ENCODE measurements at regions not wholly inside any gene's neighbourhood (a gene's known extent, or its start where the extent isn't known, plus 50 kb on each side); places are given as distances from the start of the nearest gene placed in this dataset.

GRCh38 chr11:33536178-33536577 lies 164.4 kb downstream of the C11orf91 start:
- no peak for TF ChIP-seq CTCF (IDR thresholded peaks at IDR 0.05; ENCODE audit: insufficient read depth, low read length)
- no peak overlapping the region for H3K4me3 ChIP-seq (ENCODE audit: low read depth, low read length)
- DNase-seq (ENCODE audit: low read depth) = no peak

GRCh38 chr11:33534575-33534974 lies 166.1 kb downstream of the C11orf91 start:
- no peak for TF ChIP-seq CTCF (IDR thresholded peaks at IDR 0.05; ENCODE audit: insufficient read depth, low read length)
- H3K4me3 ChIP-seq (ENCODE audit: low read depth, low read length) = no peak overlapping the region
- no peak for DNase-seq (ENCODE audit: low read depth)

- peak; percentile 86 for DNase-seq (ENCODE audit: low read depth)
- no peak for TF ChIP-seq CTCF (IDR thresholded peaks at IDR 0.05; ENCODE audit: insufficient read depth, low read length)
- no peak overlapping the region for H3K4me3 ChIP-seq (ENCODE audit: low read depth, low read length)
These were observed 167.1 kb downstream of the C11orf91 start for GRCh38 chr11:33533386-33534052.

DNA sequence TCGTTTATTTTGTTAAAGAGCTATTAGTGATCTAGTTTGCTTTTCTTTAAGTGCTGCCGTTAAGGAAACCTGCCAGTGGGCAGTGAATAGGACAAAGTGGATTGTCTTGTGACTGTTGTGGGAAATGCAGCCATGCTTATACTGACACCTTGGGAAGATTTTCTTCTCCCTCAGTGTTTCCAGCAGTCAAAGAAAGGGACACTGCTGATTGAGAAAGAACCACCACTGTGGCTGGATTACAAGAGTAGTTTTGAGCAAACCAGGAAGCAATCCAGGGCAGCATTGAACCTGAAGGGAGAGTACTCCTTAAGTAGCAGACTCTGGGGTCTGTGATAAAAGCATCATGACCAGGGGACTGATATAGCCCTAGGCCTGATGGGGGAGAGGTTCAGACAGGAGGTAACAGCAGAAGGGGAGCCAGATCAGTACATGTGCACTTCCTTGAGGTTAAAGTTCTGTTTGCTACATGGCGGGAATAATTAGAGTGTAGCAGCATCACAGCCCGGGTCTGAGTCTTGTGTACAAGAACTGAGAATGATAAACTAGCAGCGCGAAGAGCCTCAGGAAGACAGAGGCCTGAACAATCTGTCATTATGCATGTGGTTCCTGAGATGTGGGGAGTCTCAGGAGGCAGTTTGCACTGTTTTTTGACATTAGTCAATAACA lies 167.8 kb downstream of the C11orf91 start:
- no peak overlapping the region for H3K4me3 ChIP-seq (ENCODE audit: low read depth, low read length)
- no peak for TF ChIP-seq CTCF (IDR thresholded peaks at IDR 0.05; ENCODE audit: insufficient read depth, low read length)
- no peak for DNase-seq (ENCODE audit: low read depth)

DNA sequence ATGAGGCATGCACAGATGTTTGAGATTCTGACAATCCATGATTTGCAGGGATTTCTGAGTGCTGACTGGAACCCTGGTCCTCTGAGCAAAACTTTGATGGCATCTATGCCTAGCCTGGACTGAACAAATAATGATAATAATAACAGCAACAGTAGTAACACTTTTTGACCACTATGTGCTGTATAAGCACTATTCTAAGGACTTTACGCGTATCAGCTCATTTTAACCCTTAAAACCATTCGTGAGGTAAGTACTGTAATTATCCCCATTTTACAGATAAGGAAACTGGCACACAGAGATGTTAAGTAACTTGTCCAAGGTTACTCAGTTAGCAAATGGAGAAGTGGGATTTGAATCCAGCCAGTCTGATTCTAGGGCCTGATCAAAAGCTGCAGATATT lies 168.4 kb downstream of the C11orf91 start:
- no peak overlapping the region for H3K4me3 ChIP-seq (ENCODE audit: low read depth, low read length)
- TF ChIP-seq CTCF (IDR thresholded peaks at IDR 0.05; ENCODE audit: insufficient read depth, low read length) = no peak
- DNase-seq (ENCODE audit: low read depth) = no peak

GRCh38 chr11:33531743-33532181 lies 168.9 kb downstream of the C11orf91 start:
- TF ChIP-seq CTCF (IDR thresholded peaks at IDR 0.05; ENCODE audit: insufficient read depth, low read length) = no peak
- no peak overlapping the region for H3K4me3 ChIP-seq (ENCODE audit: low read depth, low read length)

More at GRCh38 chr11:33531743-33532181, 168.9 kb downstream of the C11orf91 start:
- DNase-seq (ENCODE audit: low read depth) = peak; percentile 84

Data from fibroblast of the aortic adventitia (primary cell).